SK-N-SH (cell line): ENCODE measurements at regions not wholly inside any gene's neighbourhood (a gene's known extent, or its start where the extent isn't known, plus 50 kb on each side); places are given as distances from the start of the nearest gene placed in this dataset.

Experiments used
- CTCF ChIA-PET: fragments of 300-600, 350-600 bp; formaldehyde crosslinking; extraction: SDS; loops from one replicate; lab custom pipeline; 2021; lab: Yijun Ruan, JAX
- POLR2A ChIA-PET: fragments of 350-600 bp; sonication (Branson Sonifier 250); formaldehyde crosslinking; extraction: SDS; loops from one replicate; lab custom pipeline; 2020; ENCODE audit warnings: antibody characterized with exemption, inconsistent platforms; lab: Yijun Ruan, JAX
- DNase-seq: peaks from one replicate; pipeline ENCODE4 v3.0.0; 2012
- H2AFZ ChIP-seq: fragments of 200-600 bp; sonication (generic); 2 replicates; pipeline ENCODE4 v1.8.1; 2016; ENCODE audit warnings: antibody characterized with exemption, mild to moderate bottlenecking, low read depth
- H3F3A ChIP-seq: fragments of 200-600 bp; sonication (generic); replicated peaks from 2 replicates; pipeline ENCODE3; 2016; ENCODE audit warnings: antibody characterized with exemption, mild to moderate bottlenecking; ENCODE audit not compliant: insufficient read depth
- H3K27ac ChIP-seq, 2 experiments: fragments of 200-500 bp in 1 of 2; fragments of 200-600 bp in 1 of 2; sonication (Bioruptor generic) in 1 of 2; sonication (generic), shearing (Covaris generic) in 1 of 2; 2 replicates each; pipeline versions ENCODE4 v1.5.1 to v1.6.1; 2014 to 2016; ENCODE audit warnings: low read depth in 2 of 2, inconsistent platforms in 1 of 2, low read length in 1 of 2, mild to moderate bottlenecking in 1 of 2, mixed read lengths in 1 of 2
- H3K27me3 ChIP-seq: fragments of 200-600 bp; sonication (generic), shearing (Covaris generic); 2 replicates; pipeline ENCODE4 v1.6.1; 2016; ENCODE audit warnings: mixed run types; ENCODE audit not compliant: insufficient read depth
- H3K36me3 ChIP-seq, 2 experiments: fragments of 200-500 bp in 1 of 2; fragments of 200-600 bp in 1 of 2; sonication (Bioruptor generic) in 1 of 2; sonication (generic) in 1 of 2; replicated peaks in 1 of 2; 2 replicates each; pipeline versions ENCODE3 to v1.5.1; 2014 to 2016; ENCODE audit warnings: low read length in 1 of 2, mild to moderate bottlenecking in 1 of 2; ENCODE audit not compliant: insufficient read depth in 2 of 2, control insufficient read depth in 1 of 2
- H3K4me1 ChIP-seq, 2 experiments: fragments of 200-500 bp in 1 of 2; fragments of 200-600 bp in 1 of 2; sonication (Bioruptor generic) in 1 of 2; sonication (generic), shearing (Covaris generic) in 1 of 2; 2 replicates each; pipeline versions ENCODE4 v1.5.1 to v1.6.1; 2014 to 2016; ENCODE audit warnings: low read depth in 1 of 2, low read length in 1 of 2, mixed run types in 1 of 2; ENCODE audit not compliant: insufficient read depth in 2 of 2, control insufficient read depth in 1 of 2
- H3K4me2 ChIP-seq: fragments of 200-600 bp; sonication (generic), shearing (Covaris generic); 2 replicates; pipeline ENCODE4 v1.6.1; 2017; ENCODE audit warnings: mixed run types
- H3K4me3 ChIP-seq, 2 experiments: fragments of 200-500 bp in 1 of 2; fragments of 200-600 bp in 1 of 2; sonication (Bioruptor generic) in 1 of 2; sonication (generic), shearing (Covaris generic) in 1 of 2; 2 replicates each; pipeline versions ENCODE4 v1.5.1 to v1.8.1; 2014 to 2016; ENCODE audit warnings: low read depth in 2 of 2, inconsistent platforms in 1 of 2, low read length in 1 of 2, mild to moderate bottlenecking in 1 of 2, mixed read lengths in 1 of 2, moderate library complexity in 1 of 2
- H3K79me2 ChIP-seq: fragments of 200-600 bp; sonication (generic); 2 replicates; pipeline ENCODE4 v1.8.1; 2017; ENCODE audit warnings: mild to moderate bottlenecking; ENCODE audit not compliant: insufficient read depth
- H3K9ac ChIP-seq: fragments of 200-600 bp; sonication (generic); 2 replicates; pipeline ENCODE4 v1.6.1; 2017; ENCODE audit warnings: mixed run types
- H3K9me2 ChIP-seq: fragments of 200-600 bp; sonication (generic); 2 replicates; pipeline ENCODE4 v1.6.1; 2017; ENCODE audit warnings: mixed run types
- H3K9me3 ChIP-seq: fragments of 200-600 bp; sonication (generic); 2 replicates; pipeline ENCODE4 v1.6.1; 2017; ENCODE audit warnings: mixed run types, mild to moderate bottlenecking, moderate library complexity
- H4K20me1 ChIP-seq: fragments of 200-600 bp; sonication (generic); 2 replicates; pipeline ENCODE4 v1.6.1; 2017; ENCODE audit warnings: mild to moderate bottlenecking, mixed run types; ENCODE audit not compliant: insufficient read depth
- CHD2 ChIP-seq: fragments of 150-350 bp; IDR thresholded peaks from 2 replicates; pipeline ENCODE4 v1.6.1; 2018; ENCODE audit warnings: low read length; ENCODE audit not compliant: partially characterized antibody
- EZH2phosphoT487 ChIP-seq: fragments of 200-600 bp; sonication (generic); IDR thresholded peaks from 2 replicates; pipeline ENCODE4 v1.6.1; 2017; ENCODE audit warnings: low read depth, mixed run types, mild to moderate bottlenecking, antibody characterized with exemption, moderate library complexity, borderline replicate concordance
- GABPA ChIP-seq: IDR thresholded peaks from 2 replicates; pipeline ENCODE4 v1.4.0; 2012; ENCODE audit warnings: low read depth, mild to moderate bottlenecking
- JUND ChIP-seq: IDR thresholded peaks from 2 replicates; pipeline ENCODE4 v1.4.0; 2012
- NRF1 ChIP-seq: IDR thresholded peaks from 2 replicates; pipeline ENCODE4 v1.6.1; 2012; ENCODE audit warnings: low read depth, mild to moderate bottlenecking, low read length
- POLR2AphosphoS5 ChIP-seq: IDR thresholded peaks from 2 replicates; pipeline ENCODE4 v1.6.1; 2012; ENCODE audit warnings: low read depth, low read length
- WGBS: methylation state at CpG from one replicate; pipeline ENCODE4 v1.1.6; 2017; ENCODE audit warnings: low lambda C conversion rate; 5-methylcytosine and 5-hydroxymethylcytosine counted together
- TF ChIP-seq, protein P1 (sequence below): IDR thresholded peaks from 2 replicates; pipeline ENCODE4 v1.6.1; 2012; ENCODE audit warnings: mild to moderate bottlenecking, low read depth, low read length, moderate library complexity
- TF ChIP-seq, protein P2 (sequence below): fragments of 200-600 bp; sonication (generic); IDR thresholded peaks from 2 replicates; pipeline ENCODE4 v1.6.1; 2017; ENCODE audit warnings: antibody characterized with exemption, mild to moderate bottlenecking, moderate library complexity

DNA sequence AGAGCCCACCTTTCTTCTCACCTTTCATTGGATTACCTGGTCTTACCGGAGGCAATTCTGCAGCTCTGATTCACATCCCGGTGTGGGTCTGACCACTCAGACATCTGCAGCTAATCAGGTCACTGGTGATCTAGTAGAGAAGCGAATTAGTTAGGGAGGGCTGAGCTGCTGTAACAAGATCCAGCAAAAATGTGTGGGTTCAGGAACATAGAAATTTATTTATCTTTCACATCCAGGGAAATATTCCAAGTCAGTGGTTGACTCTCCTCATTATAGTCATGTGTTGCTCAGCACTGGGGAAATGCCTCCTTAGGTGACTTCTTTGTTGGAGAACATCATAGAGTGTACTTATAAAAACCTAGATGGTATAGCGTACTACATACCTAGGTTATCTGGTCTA, 218.7 kb upstream of the PELI2 start (continued):
- TF ChIP-seq, protein P1, sequence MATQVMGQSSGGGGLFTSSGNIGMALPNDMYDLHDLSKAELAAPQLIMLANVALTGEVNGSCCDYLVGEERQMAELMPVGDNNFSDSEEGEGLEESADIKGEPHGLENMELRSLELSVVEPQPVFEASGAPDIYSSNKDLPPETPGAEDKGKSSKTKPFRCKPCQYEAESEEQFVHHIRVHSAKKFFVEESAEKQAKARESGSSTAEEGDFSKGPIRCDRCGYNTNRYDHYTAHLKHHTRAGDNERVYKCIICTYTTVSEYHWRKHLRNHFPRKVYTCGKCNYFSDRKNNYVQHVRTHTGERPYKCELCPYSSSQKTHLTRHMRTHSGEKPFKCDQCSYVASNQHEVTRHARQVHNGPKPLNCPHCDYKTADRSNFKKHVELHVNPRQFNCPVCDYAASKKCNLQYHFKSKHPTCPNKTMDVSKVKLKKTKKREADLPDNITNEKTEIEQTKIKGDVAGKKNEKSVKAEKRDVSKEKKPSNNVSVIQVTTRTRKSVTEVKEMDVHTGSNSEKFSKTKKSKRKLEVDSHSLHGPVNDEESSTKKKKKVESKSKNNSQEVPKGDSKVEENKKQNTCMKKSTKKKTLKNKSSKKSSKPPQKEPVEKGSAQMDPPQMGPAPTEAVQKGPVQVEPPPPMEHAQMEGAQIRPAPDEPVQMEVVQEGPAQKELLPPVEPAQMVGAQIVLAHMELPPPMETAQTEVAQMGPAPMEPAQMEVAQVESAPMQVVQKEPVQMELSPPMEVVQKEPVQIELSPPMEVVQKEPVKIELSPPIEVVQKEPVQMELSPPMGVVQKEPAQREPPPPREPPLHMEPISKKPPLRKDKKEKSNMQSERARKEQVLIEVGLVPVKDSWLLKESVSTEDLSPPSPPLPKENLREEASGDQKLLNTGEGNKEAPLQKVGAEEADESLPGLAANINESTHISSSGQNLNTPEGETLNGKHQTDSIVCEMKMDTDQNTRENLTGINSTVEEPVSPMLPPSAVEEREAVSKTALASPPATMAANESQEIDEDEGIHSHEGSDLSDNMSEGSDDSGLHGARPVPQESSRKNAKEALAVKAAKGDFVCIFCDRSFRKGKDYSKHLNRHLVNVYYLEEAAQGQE, result no peak

DNA sequence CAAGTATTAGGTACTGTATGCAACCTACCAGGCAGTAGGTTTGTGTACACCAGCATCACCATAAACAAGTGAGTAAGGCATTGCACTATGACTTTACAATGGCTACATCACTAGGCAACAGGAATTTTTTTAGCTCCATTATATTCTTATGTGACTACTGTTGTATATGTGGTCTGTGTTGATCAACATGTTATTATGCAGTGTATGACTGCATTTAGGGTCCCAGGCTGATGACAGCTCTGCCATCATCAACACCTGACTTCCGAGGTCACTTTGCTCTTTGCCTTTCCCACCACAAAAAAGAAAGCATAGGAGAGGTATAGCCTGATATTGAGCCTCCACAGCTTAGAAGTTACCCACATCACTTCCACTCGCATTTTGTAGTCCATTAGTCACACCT, 217.5 kb upstream of the PELI2 start:
- WGBS, result 18% methylated on average over 2 of the region's 2 CpGs
- CTCF ChIA-PET, result no interaction called here
- no peak overlapping the region for H3K9ac ChIP-seq
- no peak overlapping the region for H3K4me2 ChIP-seq
- TF ChIP-seq NRF1 (no peak), POLR2AphosphoS5 (no peak), JUND (no peak), EZH2phosphoT487 (no peak), CHD2 (no peak), GABPA (no peak)
- TF ChIP-seq, protein P1, result no peak
- TF ChIP-seq, protein P2, sequence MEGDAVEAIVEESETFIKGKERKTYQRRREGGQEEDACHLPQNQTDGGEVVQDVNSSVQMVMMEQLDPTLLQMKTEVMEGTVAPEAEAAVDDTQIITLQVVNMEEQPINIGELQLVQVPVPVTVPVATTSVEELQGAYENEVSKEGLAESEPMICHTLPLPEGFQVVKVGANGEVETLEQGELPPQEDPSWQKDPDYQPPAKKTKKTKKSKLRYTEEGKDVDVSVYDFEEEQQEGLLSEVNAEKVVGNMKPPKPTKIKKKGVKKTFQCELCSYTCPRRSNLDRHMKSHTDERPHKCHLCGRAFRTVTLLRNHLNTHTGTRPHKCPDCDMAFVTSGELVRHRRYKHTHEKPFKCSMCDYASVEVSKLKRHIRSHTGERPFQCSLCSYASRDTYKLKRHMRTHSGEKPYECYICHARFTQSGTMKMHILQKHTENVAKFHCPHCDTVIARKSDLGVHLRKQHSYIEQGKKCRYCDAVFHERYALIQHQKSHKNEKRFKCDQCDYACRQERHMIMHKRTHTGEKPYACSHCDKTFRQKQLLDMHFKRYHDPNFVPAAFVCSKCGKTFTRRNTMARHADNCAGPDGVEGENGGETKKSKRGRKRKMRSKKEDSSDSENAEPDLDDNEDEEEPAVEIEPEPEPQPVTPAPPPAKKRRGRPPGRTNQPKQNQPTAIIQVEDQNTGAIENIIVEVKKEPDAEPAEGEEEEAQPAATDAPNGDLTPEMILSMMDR, result no peak
- TF ChIP-seq, all 33 proteins: peak for 0
- H3K4me3 ChIP-seq, result no peak overlapping the region
- H3K4me1 ChIP-seq, result no peaks in the 10 kb centered on the region
- H3F3A ChIP-seq, result no peaks in the 10 kb centered on the region
- H3K9me3 ChIP-seq, result no peaks in the 10 kb centered on the region
- 0 out of 2 replicates have a peak, but pooled peaks cover 4% of the 10 kb centered on the region for H3K27me3 ChIP-seq
- H3K79me2 ChIP-seq, result no peaks in the 10 kb centered on the region
- H3K36me3 ChIP-seq, result no peaks in the 10 kb centered on the region
- POLR2A ChIA-PET, result no interaction called here
- H3K9me2 ChIP-seq, result no peaks in the 10 kb centered on the region
- H3K27ac ChIP-seq, result no peak overlapping the region
- H4K20me1 ChIP-seq, result no peaks in the 10 kb centered on the region
- no peak overlapping the region for H2AFZ ChIP-seq
- no peak for DNase-seq
